Prostate gland (tissue), 2 donors: ENCODE measurements at regions not wholly inside any gene's neighbourhood (a gene's known extent, or its start where the extent isn't known, plus 50 kb on each side); places are given as distances from the start of the nearest gene placed in this dataset.

ENCODE experiments used
- DNase-seq: peaks from one replicate; pipeline ENCODE4 v3.0.0-alpha.2; 2019; ENCODE audit warnings: low spot score
- H3K27ac ChIP-seq, 2 donors: fragments of 200-600 bp; sonication (generic); 2 replicates each; pipeline ENCODE4 v1.5.1; 2017 to 2019
- H3K27me3 ChIP-seq: fragments of 200-600 bp; sonication (generic); replicated peaks from 2 replicates; pipeline ENCODE4 v1.5.1; 2019; ENCODE audit not compliant: insufficient read depth
- H3K36me3 ChIP-seq, 2 donors: fragments of 200-600 bp; sonication (generic); 1 replicate in 1 of 2; 2 replicates in 1 of 2; pipeline versions ENCODE4 v1.5.1 to v1.8.1; 2017 to 2019
- H3K4me1 ChIP-seq: fragments of 200-600 bp; sonication (generic); replicated peaks from 2 replicates; pipeline ENCODE4 v1.5.1; 2019
- H3K4me3 ChIP-seq, 2 donors: fragments of 200-600 bp; sonication (generic); 2 replicates each; pipeline ENCODE4 v1.5.1; 2017 to 2019
- H3K9me3 ChIP-seq: fragments of 200-600 bp; sonication (generic); 2 replicates; pipeline ENCODE4 v1.5.1; 2017
- CTCF ChIP-seq, 4 experiments: fragments of 200-600 bp in 2 of 4; fragments of 450-650 bp in 2 of 4; sonication (generic) in 2 of 4; IDR thresholded peaks; 1 replicate in 3 of 4; 2 replicates in 1 of 4; pipeline ENCODE4 v1.5.1; 2016 to 2019; ENCODE audit warnings: antibody characterized with exemption in 4 of 4, mild to moderate bottlenecking in 2 of 4, moderate library complexity in 2 of 4
- POLR2A ChIP-seq: fragments of 450-650 bp; IDR thresholded peaks from one replicate; pipeline ENCODE4 v1.6.1; 2016; ENCODE audit warnings: antibody characterized with exemption, mild to moderate bottlenecking
- POLR2AphosphoS5 ChIP-seq: sonication (generic); formaldehyde crosslinking; IDR thresholded peaks from one replicate; pipeline ENCODE4 v1.6.1; 2017; ENCODE audit warnings: antibody characterized with exemption
- WGBS: methylation state at CpG from one replicate; pipeline ENCODE4 v1.1.5; 2018; 5-methylcytosine and 5-hydroxymethylcytosine counted together
- intact Hi-C: fragments of 100-400 bp; cut with DNase I; formaldehyde crosslinking; loops from one replicate; pipeline ENCODE4 v1.14.2; 2022

DNA sequence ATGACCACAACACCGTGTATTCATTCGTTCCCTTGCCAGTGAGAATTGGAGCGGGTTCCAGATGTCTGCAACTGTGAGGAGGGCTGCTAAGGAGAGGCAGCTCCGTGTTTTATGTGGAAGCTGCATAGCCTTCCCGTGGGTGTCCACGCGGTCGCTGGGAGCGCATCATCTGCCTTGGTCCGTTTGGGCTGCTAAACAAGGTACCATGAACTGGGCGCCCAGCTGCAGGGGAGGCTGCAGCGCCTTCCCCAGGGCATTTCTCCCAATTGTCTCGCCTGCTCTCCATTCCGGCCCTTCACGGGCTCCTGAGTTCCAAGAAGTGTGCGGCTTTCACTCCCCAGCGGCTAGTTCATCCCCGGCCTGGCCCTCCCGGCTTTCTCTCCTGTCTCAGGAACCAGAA, 1446.4 kb downstream of the TBC1D22A start:
- no peaks in the 10 kb centered on the region for H3K9me3 ChIP-seq
- peaks cover 10% of the 10 kb centered on the region for H3K27me3 ChIP-seq
- H3K4me3 ChIP-seq: no peak overlapping the region
- no peak for DNase-seq
- H3K4me1 ChIP-seq: no peaks in the 10 kb centered on the region
- H3K36me3 ChIP-seq: no peaks in the 10 kb centered on the region
- intact Hi-C loops: no loop called here
- TF ChIP-seq POLR2A (no peak), POLR2AphosphoS5 (no peak), CTCF (IDR thresholded peaks at IDR 0.05) (no peak)
- no peak overlapping the region for H3K27ac ChIP-seq
- WGBS: 84% methylated on average over 19 of the region's 19 CpGs

GRCh38 chr22:48207919-48208535, 1445.6 kb downstream of the TBC1D22A start:
- TF ChIP-seq CTCF (IDR thresholded peaks at IDR 0.05): no peak
- no peak for TF ChIP-seq POLR2A
- TF ChIP-seq POLR2AphosphoS5: no peak
- no peak for DNase-seq
- Histone ChIP-seq H3K4me3 (no peak overlapping the region), H3K9me3 (no peaks in the 10 kb centered on the region), H3K36me3 (no peaks in the 10 kb centered on the region), H3K27ac (no peak overlapping the region), H3K27me3 (peaks cover 10% of the 10 kb centered on the region), H3K4me1 (no peaks in the 10 kb centered on the region)
- intact Hi-C loops: no loop called here
- WGBS: 64% methylated on average over 6 of the region's 6 CpGs

GRCh38 chr22:48205790-48206189, 1443.3 kb downstream of the TBC1D22A start:
- Histone ChIP-seq H3K36me3 (no peaks in the 10 kb centered on the region), H3K27me3 (peaks cover 10% of the 10 kb centered on the region), H3K27ac (no peak overlapping the region), H3K9me3 (no peaks in the 10 kb centered on the region), H3K4me1 (no peaks in the 10 kb centered on the region), H3K4me3 (no peak overlapping the region)
- 85% methylated on average over 3 of the region's 3 CpGs for WGBS
- intact Hi-C loops: no loop called here
- no peak for DNase-seq
- TF ChIP-seq POLR2A: no peak

GRCh38 chr22:48205161-48205560, 1442.7 kb downstream of the TBC1D22A start:
- DNase-seq: no peak
- no peak for TF ChIP-seq POLR2A
- no peak for TF ChIP-seq CTCF (IDR thresholded peaks at IDR 0.05)
- TF ChIP-seq POLR2AphosphoS5: no peak
- Histone ChIP-seq H3K4me3 (no peak overlapping the region), H3K36me3 (no peaks in the 10 kb centered on the region), H3K4me1 (no peaks in the 10 kb centered on the region), H3K27ac (no peak overlapping the region), H3K27me3 (peaks cover 10% of the 10 kb centered on the region), H3K9me3 (no peaks in the 10 kb centered on the region)
- intact Hi-C loops: no loop called here
- 71% methylated on average over 7 of the region's 7 CpGs for WGBS

DNA sequence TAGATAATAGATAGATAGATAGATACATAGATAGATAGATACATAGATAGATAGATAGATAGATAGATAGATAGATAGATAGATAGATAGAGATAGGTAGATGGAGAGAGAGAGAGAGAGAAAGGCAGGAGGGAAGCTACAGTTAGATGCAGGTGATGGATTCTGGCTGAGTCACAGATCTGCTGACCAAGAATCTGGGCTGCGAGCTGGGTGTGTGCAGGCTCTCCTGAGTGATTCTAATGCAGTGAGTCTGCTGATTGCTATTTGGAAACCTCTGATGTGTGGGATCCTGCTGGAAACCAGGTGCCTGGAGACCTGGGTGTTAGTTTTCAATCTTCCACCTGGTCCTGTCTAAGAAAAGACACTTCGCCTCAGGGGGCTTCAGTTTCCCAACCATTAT, 1441.8 kb downstream of the TBC1D22A start:
- Histone ChIP-seq H3K9me3 (no peaks in the 10 kb centered on the region), H3K27me3 (peaks cover 10% of the 10 kb centered on the region), H3K4me3 (no peak overlapping the region), H3K4me1 (no peaks in the 10 kb centered on the region), H3K36me3 (no peaks in the 10 kb centered on the region), H3K27ac (no peak overlapping the region)
- intact Hi-C loops: no loop called here
- WGBS: 75% methylated on average over 2 of the region's 2 CpGs
- DNase-seq: no peak
- TF ChIP-seq POLR2A: no peak
- TF ChIP-seq CTCF (IDR thresholded peaks at IDR 0.05): no peak
- no peak for TF ChIP-seq POLR2AphosphoS5
